Suprapubic skin (tissue), 3 donors: ENCODE measurements at regions not wholly inside any gene's neighbourhood (a gene's known extent, or its start where the extent isn't known, plus 50 kb on each side); places are given as distances from the start of the nearest gene placed in this dataset.

ENCODE experiments used
- POLR2AphosphoS5 ChIP-seq, 3 donors: sonication (generic); formaldehyde crosslinking; IDR thresholded peaks; one replicate each; pipeline ENCODE4 v1.6.1; 2017; ENCODE audit warnings: antibody characterized with exemption in 3 of 3
- TF ChIP-seq, protein P1 (sequence below), 2 donors: fragments of 200-600 bp in 1 of 2; fragments of 450-650 bp in 1 of 2; sonication (generic) in 1 of 2; IDR thresholded peaks; one replicate each; pipeline ENCODE4 v1.5.1; 2016 to 2019; ENCODE audit warnings: antibody characterized with exemption in 2 of 2, mild to moderate bottlenecking in 1 of 2, moderate library complexity in 1 of 2

DNA sequence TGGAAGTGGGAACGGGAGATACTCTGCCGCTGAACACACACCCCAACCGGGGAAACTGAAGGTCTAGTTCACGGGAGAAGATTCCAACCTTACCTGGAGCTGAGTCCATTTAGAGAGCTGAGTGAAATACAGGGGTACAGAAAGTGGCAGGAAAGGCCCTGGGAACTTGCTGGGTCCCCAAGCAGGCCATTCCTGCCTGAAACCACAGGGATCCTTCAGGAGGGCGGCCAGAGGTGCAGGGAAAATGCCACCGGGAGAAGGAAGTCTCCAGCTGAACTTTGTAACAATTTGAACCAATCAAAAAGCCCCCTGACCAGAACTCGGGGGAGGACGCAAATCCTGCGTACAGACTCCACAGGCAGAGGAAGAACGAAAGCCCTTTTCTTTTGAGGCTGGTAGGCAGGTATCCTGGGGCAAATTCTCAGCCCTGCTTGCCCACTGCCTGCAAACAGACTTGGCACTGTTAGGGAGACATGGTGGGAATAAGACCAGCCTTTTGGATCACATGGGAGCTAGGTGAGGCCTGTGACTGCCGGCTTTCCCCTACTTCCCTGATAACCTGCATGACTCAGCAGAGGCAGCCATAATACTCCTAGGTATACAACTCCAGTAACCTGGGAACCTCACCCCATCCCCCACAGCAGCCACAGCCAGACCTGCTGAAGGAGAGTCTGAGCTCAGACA lies 170.9 kb downstream of the SEC23A start:
- no peak for TF ChIP-seq POLR2AphosphoS5 (IDR thresholded peaks at IDR 0.05)
- TF ChIP-seq, protein P1, sequence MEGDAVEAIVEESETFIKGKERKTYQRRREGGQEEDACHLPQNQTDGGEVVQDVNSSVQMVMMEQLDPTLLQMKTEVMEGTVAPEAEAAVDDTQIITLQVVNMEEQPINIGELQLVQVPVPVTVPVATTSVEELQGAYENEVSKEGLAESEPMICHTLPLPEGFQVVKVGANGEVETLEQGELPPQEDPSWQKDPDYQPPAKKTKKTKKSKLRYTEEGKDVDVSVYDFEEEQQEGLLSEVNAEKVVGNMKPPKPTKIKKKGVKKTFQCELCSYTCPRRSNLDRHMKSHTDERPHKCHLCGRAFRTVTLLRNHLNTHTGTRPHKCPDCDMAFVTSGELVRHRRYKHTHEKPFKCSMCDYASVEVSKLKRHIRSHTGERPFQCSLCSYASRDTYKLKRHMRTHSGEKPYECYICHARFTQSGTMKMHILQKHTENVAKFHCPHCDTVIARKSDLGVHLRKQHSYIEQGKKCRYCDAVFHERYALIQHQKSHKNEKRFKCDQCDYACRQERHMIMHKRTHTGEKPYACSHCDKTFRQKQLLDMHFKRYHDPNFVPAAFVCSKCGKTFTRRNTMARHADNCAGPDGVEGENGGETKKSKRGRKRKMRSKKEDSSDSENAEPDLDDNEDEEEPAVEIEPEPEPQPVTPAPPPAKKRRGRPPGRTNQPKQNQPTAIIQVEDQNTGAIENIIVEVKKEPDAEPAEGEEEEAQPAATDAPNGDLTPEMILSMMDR (IDR thresholded peaks at IDR 0.05): no peak
